22Rv1 (cell line): ENCODE measurements at regions not wholly inside any gene's neighbourhood (a gene's known extent, or its start where the extent isn't known, plus 50 kb on each side); places are given as distances from the start of the nearest gene placed in this dataset.

Experiments used
- ZFX ChIP-seq: fragments of 450-650 bp; IDR thresholded peaks from 2 replicates; pipeline ENCODE4 v1.6.1; 2017; ENCODE audit warnings: antibody characterized with exemption, borderline replicate concordance
- TF ChIP-seq, protein P1 (sequence below): fragments of 450-650 bp; IDR thresholded peaks from 2 replicates; pipeline ENCODE4 v1.5.1; 2017; ENCODE audit warnings: mild to moderate bottlenecking

DNA sequence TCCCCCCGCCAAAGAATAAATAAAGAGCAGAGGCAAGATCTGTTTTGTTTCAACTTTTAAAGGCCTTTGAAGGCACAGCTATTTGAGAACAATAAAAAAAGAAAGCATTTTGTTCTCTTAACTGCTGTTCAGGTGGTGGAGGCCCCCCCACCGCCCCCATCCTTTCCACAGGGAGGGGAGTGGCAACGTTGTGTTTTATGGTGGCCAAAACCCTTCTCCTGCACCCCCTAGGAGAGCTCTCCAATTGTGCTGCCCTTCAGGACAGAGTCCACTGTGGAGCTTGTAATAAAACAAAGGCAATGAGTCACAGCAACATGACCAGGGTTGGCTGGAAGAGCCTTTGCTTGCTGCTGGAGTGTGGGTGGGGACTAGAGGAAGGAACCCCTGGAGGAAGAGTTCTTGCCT lies 987.9 kb downstream of the KCNMA1 start:
- TF ChIP-seq, protein P1, sequence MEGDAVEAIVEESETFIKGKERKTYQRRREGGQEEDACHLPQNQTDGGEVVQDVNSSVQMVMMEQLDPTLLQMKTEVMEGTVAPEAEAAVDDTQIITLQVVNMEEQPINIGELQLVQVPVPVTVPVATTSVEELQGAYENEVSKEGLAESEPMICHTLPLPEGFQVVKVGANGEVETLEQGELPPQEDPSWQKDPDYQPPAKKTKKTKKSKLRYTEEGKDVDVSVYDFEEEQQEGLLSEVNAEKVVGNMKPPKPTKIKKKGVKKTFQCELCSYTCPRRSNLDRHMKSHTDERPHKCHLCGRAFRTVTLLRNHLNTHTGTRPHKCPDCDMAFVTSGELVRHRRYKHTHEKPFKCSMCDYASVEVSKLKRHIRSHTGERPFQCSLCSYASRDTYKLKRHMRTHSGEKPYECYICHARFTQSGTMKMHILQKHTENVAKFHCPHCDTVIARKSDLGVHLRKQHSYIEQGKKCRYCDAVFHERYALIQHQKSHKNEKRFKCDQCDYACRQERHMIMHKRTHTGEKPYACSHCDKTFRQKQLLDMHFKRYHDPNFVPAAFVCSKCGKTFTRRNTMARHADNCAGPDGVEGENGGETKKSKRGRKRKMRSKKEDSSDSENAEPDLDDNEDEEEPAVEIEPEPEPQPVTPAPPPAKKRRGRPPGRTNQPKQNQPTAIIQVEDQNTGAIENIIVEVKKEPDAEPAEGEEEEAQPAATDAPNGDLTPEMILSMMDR = no peak
- no peak for TF ChIP-seq ZFX
